ENCODE measurements at regions not wholly inside any gene's neighbourhood (a gene's known extent, or its start where the extent isn't known, plus 50 kb on each side); places are given as distances from the start of the nearest gene placed in this dataset.

DNA sequence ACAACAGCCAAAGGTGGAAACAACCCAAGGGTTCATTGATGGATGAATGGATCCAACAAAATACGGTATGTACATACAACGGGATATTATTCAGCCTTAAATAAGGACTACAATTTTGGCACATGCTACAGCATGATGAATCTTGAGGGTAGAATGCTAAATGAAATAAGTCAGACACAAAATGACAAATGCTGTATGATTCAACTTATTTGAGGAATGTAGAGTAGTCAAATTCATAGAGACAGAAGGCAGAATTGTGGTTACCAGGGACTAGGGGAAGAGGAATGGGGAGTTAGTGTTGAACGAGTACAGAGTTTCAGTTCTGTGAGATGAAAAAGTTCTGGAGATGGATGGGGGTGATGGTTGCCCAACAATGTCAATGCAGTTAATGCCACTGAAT, 118.0 kb upstream of the PAXBP1 start:
- Histone ChIP-seq H4K20me1 (ENCODE audit: insufficient read depth, low read length) (no peaks in the 10 kb centered on the region), H3K36me3 (ENCODE audit: insufficient read depth, low read length) (no peaks in the 10 kb centered on the region), H3K79me2 (ENCODE audit: insufficient read depth, low read length) (no peaks in the 10 kb centered on the region), H3K4me2 (ENCODE audit: low read length) (peak overlapping the region; percentile 20), H3K9ac (ENCODE audit: low read length) (no peak overlapping the region), H3K27ac (ENCODE audit: low read depth, low read length) (no peak overlapping the region), H3K4me1 (ENCODE audit: insufficient read depth, low read length) (no peaks in the 10 kb centered on the region), H2AFZ (ENCODE audit: low read depth, low read length) (no peak overlapping the region), H3K4me3 (ENCODE audit: insufficient read depth, low read depth, low read length) (no peak overlapping the region), H3K27me3 (ENCODE audit: insufficient read depth, low read length) (peaks cover 2% of the 10 kb centered on the region), H3K9me3 (ENCODE audit: insufficient read depth, low read depth, low read length) (no peaks in the 10 kb centered on the region)
- DNase-seq (ENCODE audit: low read depth) (peak; percentile 44), FAIRE-seq (no peak)
- peaks cover 4% of the 10 kb centered on the region for H3K27me3 Mint-ChIP-seq (ENCODE audit: low read depth, unreplicated experiment)
- no peak for TF ChIP-seq EZH2 (IDR thresholded peaks at IDR 0.05; ENCODE audit: insufficient read depth, low read length)
- no peaks in the 10 kb centered on the region for H3K36me3 Mint-ChIP-seq (ENCODE audit: low read depth, unreplicated experiment)
- H3K4me1 Mint-ChIP-seq (ENCODE audit: low read depth, unreplicated experiment): peaks cover 18% of the 10 kb centered on the region
- peak overlapping the region; percentile 85 for H3K27ac Mint-ChIP-seq (ENCODE audit: unreplicated experiment)
- no peak overlapping the region for H3K4me3 Mint-ChIP-seq (ENCODE audit: unreplicated experiment)
- no peaks in the 10 kb centered on the region for H3K9me3 Mint-ChIP-seq (ENCODE audit: unreplicated experiment)

DNA sequence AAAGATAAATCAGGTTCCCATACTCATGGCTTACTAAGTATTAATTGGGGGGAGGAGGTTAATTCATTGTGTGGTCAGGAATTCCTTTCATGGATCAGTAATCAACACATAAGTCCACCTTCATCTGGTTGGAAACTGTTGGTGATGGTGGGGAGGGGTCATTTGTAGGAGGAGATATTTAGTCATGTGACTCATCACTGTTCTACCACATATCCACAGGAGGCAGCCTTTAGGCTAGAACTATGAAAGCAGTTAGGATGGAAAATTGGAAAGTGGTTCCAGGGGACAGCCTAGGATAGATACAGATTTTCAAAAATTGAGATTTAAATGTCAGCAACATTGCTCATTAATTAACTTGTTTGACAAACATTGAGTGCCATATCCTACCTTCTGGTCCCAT, 122.8 kb upstream of the PAXBP1 start:
- TF ChIP-seq, protein P1, sequence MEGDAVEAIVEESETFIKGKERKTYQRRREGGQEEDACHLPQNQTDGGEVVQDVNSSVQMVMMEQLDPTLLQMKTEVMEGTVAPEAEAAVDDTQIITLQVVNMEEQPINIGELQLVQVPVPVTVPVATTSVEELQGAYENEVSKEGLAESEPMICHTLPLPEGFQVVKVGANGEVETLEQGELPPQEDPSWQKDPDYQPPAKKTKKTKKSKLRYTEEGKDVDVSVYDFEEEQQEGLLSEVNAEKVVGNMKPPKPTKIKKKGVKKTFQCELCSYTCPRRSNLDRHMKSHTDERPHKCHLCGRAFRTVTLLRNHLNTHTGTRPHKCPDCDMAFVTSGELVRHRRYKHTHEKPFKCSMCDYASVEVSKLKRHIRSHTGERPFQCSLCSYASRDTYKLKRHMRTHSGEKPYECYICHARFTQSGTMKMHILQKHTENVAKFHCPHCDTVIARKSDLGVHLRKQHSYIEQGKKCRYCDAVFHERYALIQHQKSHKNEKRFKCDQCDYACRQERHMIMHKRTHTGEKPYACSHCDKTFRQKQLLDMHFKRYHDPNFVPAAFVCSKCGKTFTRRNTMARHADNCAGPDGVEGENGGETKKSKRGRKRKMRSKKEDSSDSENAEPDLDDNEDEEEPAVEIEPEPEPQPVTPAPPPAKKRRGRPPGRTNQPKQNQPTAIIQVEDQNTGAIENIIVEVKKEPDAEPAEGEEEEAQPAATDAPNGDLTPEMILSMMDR (IDR thresholded peaks at IDR 0.05; ENCODE audit: insufficient read depth, low read depth, low read length): no peak
- H3K27ac Mint-ChIP-seq (ENCODE audit: unreplicated experiment): no peak overlapping the region
- Histone ChIP-seq H3K36me3 (ENCODE audit: insufficient read depth, low read length) (no peaks in the 10 kb centered on the region), H3K79me2 (ENCODE audit: insufficient read depth, low read length) (no peaks in the 10 kb centered on the region), H3K27ac (ENCODE audit: low read depth, low read length) (no peak overlapping the region), H3K4me1 (ENCODE audit: insufficient read depth, low read length) (no peaks in the 10 kb centered on the region), H3K9me3 (ENCODE audit: insufficient read depth, low read depth, low read length) (no peaks in the 10 kb centered on the region), H3K9ac (ENCODE audit: low read length) (no peak overlapping the region), H3K4me2 (ENCODE audit: low read length) (no peak overlapping the region), H2AFZ (ENCODE audit: low read depth, low read length) (no peak overlapping the region), H3K27me3 (ENCODE audit: insufficient read depth, low read length) (peaks cover 2% of the 10 kb centered on the region), H3K4me3 (ENCODE audit: insufficient read depth, low read depth, low read length) (no peak overlapping the region), H4K20me1 (ENCODE audit: insufficient read depth, low read length) (no peaks in the 10 kb centered on the region)
- H3K36me3 Mint-ChIP-seq (ENCODE audit: low read depth, unreplicated experiment): no peaks in the 10 kb centered on the region
- H3K27me3 Mint-ChIP-seq (ENCODE audit: low read depth, unreplicated experiment): peaks cover 12% of the 10 kb centered on the region
- no peak for FAIRE-seq
- no peaks in the 10 kb centered on the region for H3K9me3 Mint-ChIP-seq (ENCODE audit: unreplicated experiment)
- peaks cover 9% of the 10 kb centered on the region for H3K4me1 Mint-ChIP-seq (ENCODE audit: low read depth, unreplicated experiment)
- no peak for DNase-seq (ENCODE audit: low read depth)
- H3K4me3 Mint-ChIP-seq (ENCODE audit: unreplicated experiment): no peak overlapping the region

DNA sequence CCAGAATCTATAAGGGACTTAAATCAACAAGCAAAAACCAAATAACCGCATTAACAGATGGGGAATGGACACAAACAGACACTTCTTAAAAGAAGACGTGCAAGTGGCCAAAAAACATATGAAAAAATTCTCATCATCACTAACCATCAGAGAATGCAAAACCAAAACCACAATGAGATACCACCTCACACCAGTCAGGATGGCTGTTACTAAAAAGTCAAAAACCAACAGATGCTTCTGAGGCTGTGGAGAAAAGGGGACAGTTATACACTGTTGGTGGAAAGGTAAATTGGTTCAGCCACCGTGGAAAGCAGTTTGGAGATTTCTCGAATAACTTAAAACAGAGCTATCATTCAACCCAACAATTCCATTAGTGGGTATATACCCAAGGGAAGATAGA, 124.9 kb upstream of the OLIG2 start:
- H3K9me3 Mint-ChIP-seq (ENCODE audit: unreplicated experiment): no peaks in the 10 kb centered on the region
- H3K27ac Mint-ChIP-seq (ENCODE audit: unreplicated experiment): no peak overlapping the region
- peaks cover 27% of the 10 kb centered on the region for H3K27me3 Mint-ChIP-seq (ENCODE audit: low read depth, unreplicated experiment)

More for the DNA sequence above, 124.9 kb upstream of the OLIG2 start:
- Histone ChIP-seq H2AFZ (ENCODE audit: low read depth, low read length) (no peak overlapping the region), H3K4me3 (ENCODE audit: insufficient read depth, low read depth, low read length) (no peak overlapping the region), H3K27me3 (ENCODE audit: insufficient read depth, low read length) (peaks cover 8% of the 10 kb centered on the region), H3K4me1 (ENCODE audit: insufficient read depth, low read length) (no peaks in the 10 kb centered on the region), H3K4me2 (ENCODE audit: low read length) (no peak overlapping the region), H3K9ac (ENCODE audit: low read length) (no peak overlapping the region), H3K9me3 (ENCODE audit: insufficient read depth, low read depth, low read length) (no peaks in the 10 kb centered on the region), H4K20me1 (ENCODE audit: insufficient read depth, low read length) (no peaks in the 10 kb centered on the region), H3K79me2 (ENCODE audit: insufficient read depth, low read length) (no peaks in the 10 kb centered on the region), H3K36me3 (ENCODE audit: insufficient read depth, low read length) (no peaks in the 10 kb centered on the region), H3K27ac (ENCODE audit: low read depth, low read length) (no peak overlapping the region)
- Mint-ChIP-seq H3K4me3 (ENCODE audit: unreplicated experiment) (no peak overlapping the region), H3K4me1 (ENCODE audit: low read depth, unreplicated experiment) (no peaks in the 10 kb centered on the region), H3K36me3 (ENCODE audit: low read depth, unreplicated experiment) (no peaks in the 10 kb centered on the region)
- TF ChIP-seq EZH2 (IDR thresholded peaks at IDR 0.05; ENCODE audit: insufficient read depth, low read length): no peak
- TF ChIP-seq, protein P1 (IDR thresholded peaks at IDR 0.05; ENCODE audit: insufficient read depth, low read depth, low read length): no peak
- DNase-seq (ENCODE audit: low read depth): no peak
- FAIRE-seq: no peak
